DOHH2 (cell line): ENCODE measurements at regions not wholly inside any gene's neighbourhood (a gene's known extent, or its start where the extent isn't known, plus 50 kb on each side); places are given as distances from the start of the nearest gene placed in this dataset.

Experiments used
- H3F3A ChIP-seq: fragments of 200-600 bp; sonication (generic), shearing (Covaris generic); 2 replicates; pipeline ENCODE4 v1.6.0; 2016; ENCODE audit warnings: antibody characterized with exemption, mild to moderate bottlenecking; ENCODE audit not compliant: control insufficient read depth, insufficient read depth
- H3K27ac ChIP-seq: fragments of 200-600 bp; sonication (generic); 2 replicates; pipeline ENCODE4 v1.5.1; 2014; ENCODE audit warnings: low read depth, mild to moderate bottlenecking, low read length, moderate library complexity
- H3K27me3 ChIP-seq: fragments of 200-600 bp; sonication (generic); 2 replicates; pipeline ENCODE4 v1.6.1; 2014; ENCODE audit warnings: mild to moderate bottlenecking, low read length, mixed read lengths; ENCODE audit not compliant: control insufficient read depth
- H3K36me3 ChIP-seq: fragments of 200-600 bp; sonication (generic); 2 replicates; pipeline ENCODE4 v1.6.1; 2014; ENCODE audit warnings: mild to moderate bottlenecking, low read length, moderate library complexity, mixed read lengths; ENCODE audit not compliant: control insufficient read depth
- H3K4me1 ChIP-seq: fragments of 200-600 bp; sonication (generic); 2 replicates; pipeline ENCODE4 v1.6.1; 2014; ENCODE audit warnings: mild to moderate bottlenecking, low read length, mixed read lengths; ENCODE audit not compliant: control insufficient read depth
- H3K4me2 ChIP-seq: fragments of 200-600 bp; sonication (generic); 2 replicates; pipeline ENCODE4 v1.6.0; 2014; ENCODE audit warnings: mild to moderate bottlenecking, low read length, moderate library complexity
- H3K4me3 ChIP-seq: fragments of 200-600 bp; sonication (generic); 2 replicates; pipeline ENCODE4 v1.5.1; 2014; ENCODE audit warnings: mild to moderate bottlenecking, low read length, mixed read lengths
- H3K79me2 ChIP-seq: fragments of 200-600 bp; sonication (generic); 2 replicates; pipeline ENCODE4 v1.6.1; 2014; ENCODE audit warnings: mild to moderate bottlenecking, low read length, mixed read lengths; ENCODE audit not compliant: control insufficient read depth
- H3K9me2 ChIP-seq: fragments of 200-600 bp; sonication (generic); replicated peaks from 2 replicates; pipeline ENCODE4 v1.6.1; 2014; ENCODE audit warnings: mild to moderate bottlenecking, low read length, mixed read lengths; ENCODE audit not compliant: control insufficient read depth
- H3K9me3 ChIP-seq: fragments of 200-600 bp; sonication (generic); 2 replicates; pipeline ENCODE4 v1.6.1; 2014; ENCODE audit warnings: antibody characterized with exemption, low read length, mixed read lengths; ENCODE audit not compliant: control insufficient read depth, insufficient read depth
- H4K20me1 ChIP-seq: fragments of 200-600 bp; sonication (generic); 2 replicates; pipeline ENCODE4 v1.6.0; 2014; ENCODE audit warnings: low read depth, mild to moderate bottlenecking, antibody characterized with exemption, low read length, moderate library complexity; ENCODE audit not compliant: control insufficient read depth, insufficient read depth
- EZH2phosphoT487 ChIP-seq: fragments of 200-600 bp; sonication (generic); IDR thresholded peaks from 2 replicates; pipeline ENCODE4 v1.6.1; 2017; ENCODE audit warnings: borderline replicate concordance, mild to moderate bottlenecking, antibody characterized with exemption, low read length, moderate library complexity, mixed read lengths
- TF ChIP-seq, protein P1 (sequence below): fragments of 200-600 bp; sonication (generic); IDR thresholded peaks from one replicate; pipeline ENCODE4 v1.5.1; 2014; ENCODE audit warnings: antibody characterized with exemption, mild to moderate bottlenecking, low read depth, low read length; ENCODE audit not compliant: poor library complexity, severe bottlenecking

DNA sequence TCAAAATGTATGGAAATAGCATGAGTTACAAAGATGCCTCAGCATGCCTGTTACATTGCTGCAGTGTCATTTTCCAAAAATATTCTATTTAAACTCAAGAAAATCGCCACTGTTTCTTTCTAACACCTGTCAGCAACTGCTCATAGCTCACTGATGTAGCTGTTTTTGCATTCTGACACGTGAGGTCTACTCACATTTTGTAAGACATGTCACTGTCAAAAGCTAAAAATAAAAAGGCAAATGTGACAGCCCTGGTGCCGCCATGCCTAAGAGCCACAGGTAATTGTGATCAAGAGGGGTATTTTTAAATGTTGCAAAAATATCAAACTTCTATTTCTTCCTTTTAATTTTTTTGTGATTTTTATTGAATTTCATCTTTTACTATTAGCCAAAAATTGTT is 556.2 kb upstream of the TMPRSS15 start:
- Histone ChIP-seq H3K27me3 (no peaks in the 10 kb centered on the region), H3F3A (no peaks in the 10 kb centered on the region), H3K4me3 (no peak overlapping the region), H3K36me3 (no peaks in the 10 kb centered on the region), H4K20me1 (no peaks in the 10 kb centered on the region), H3K79me2 (no peaks in the 10 kb centered on the region), H3K27ac (no peak overlapping the region), H3K9me2 (no peaks in the 10 kb centered on the region), H3K4me2 (no peak overlapping the region), H3K9me3 (no peaks in the 10 kb centered on the region), H3K4me1 (no peaks in the 10 kb centered on the region)
- TF ChIP-seq, protein P1, sequence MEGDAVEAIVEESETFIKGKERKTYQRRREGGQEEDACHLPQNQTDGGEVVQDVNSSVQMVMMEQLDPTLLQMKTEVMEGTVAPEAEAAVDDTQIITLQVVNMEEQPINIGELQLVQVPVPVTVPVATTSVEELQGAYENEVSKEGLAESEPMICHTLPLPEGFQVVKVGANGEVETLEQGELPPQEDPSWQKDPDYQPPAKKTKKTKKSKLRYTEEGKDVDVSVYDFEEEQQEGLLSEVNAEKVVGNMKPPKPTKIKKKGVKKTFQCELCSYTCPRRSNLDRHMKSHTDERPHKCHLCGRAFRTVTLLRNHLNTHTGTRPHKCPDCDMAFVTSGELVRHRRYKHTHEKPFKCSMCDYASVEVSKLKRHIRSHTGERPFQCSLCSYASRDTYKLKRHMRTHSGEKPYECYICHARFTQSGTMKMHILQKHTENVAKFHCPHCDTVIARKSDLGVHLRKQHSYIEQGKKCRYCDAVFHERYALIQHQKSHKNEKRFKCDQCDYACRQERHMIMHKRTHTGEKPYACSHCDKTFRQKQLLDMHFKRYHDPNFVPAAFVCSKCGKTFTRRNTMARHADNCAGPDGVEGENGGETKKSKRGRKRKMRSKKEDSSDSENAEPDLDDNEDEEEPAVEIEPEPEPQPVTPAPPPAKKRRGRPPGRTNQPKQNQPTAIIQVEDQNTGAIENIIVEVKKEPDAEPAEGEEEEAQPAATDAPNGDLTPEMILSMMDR, result no peak
- no peak for TF ChIP-seq EZH2phosphoT487

DNA sequence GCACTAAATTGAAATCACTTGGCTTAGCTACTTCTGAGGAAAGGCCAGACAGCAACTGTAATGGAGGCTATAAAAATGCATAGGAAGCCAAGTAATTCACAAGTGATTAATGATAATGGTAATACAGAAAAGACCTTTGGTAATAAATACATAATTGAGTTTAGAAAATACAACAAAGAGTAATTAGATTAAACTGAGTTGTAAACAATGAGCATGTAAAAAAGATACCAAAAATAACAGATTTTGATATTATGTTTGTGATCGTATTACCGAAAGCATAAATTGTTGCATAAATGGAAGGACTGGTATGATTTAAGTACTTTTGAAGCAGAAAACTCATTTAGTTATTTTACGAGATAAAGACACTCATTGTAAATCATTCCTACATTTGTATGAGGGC is 556.7 kb upstream of the TMPRSS15 start:
- H3K9me3 ChIP-seq, result no peaks in the 10 kb centered on the region
- H3K4me1 ChIP-seq, result no peaks in the 10 kb centered on the region
- TF ChIP-seq, protein P1, result no peak
- no peak for TF ChIP-seq EZH2phosphoT487
- H3K36me3 ChIP-seq, result no peaks in the 10 kb centered on the region
- no peaks in the 10 kb centered on the region for H3K79me2 ChIP-seq
- H3K4me2 ChIP-seq, result no peak overlapping the region
- no peaks in the 10 kb centered on the region for H3F3A ChIP-seq
- no peak overlapping the region for H3K4me3 ChIP-seq
- no peak overlapping the region for H3K27ac ChIP-seq
- H3K9me2 ChIP-seq, result no peaks in the 10 kb centered on the region
- H3K27me3 ChIP-seq, result no peaks in the 10 kb centered on the region
- H4K20me1 ChIP-seq, result no peaks in the 10 kb centered on the region

DNA sequence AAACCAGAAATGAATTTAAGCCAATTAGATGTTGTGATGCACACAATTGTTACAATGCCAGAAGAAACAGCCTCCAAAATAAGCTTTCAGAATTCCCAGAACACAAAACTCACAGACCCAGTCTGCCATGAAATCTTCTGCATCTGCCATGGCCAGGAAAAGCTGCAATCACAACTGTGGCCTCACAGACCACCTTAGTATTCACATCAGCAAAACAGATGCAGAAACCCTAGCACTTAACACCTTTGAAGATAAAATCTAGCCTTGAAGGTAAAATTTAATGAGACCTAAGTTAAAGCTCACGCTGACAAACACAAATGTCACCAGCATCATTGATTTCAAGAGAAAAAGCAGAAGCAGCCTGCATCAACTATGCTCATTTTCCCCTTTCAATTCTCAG is 566.8 kb upstream of the TMPRSS15 start:
- TF ChIP-seq, protein P1, result no peak
- no peak for TF ChIP-seq EZH2phosphoT487
- Histone ChIP-seq H3K4me1 (no peaks in the 10 kb centered on the region), H3K4me2 (no peak overlapping the region), H3K9me3 (no peaks in the 10 kb centered on the region), H3K27me3 (no peaks in the 10 kb centered on the region), H3K79me2 (no peaks in the 10 kb centered on the region), H3K36me3 (no peaks in the 10 kb centered on the region), H3F3A (no peaks in the 10 kb centered on the region), H3K4me3 (no peak overlapping the region), H4K20me1 (no peaks in the 10 kb centered on the region), H3K9me2 (no peaks in the 10 kb centered on the region), H3K27ac (no peak overlapping the region)

DNA sequence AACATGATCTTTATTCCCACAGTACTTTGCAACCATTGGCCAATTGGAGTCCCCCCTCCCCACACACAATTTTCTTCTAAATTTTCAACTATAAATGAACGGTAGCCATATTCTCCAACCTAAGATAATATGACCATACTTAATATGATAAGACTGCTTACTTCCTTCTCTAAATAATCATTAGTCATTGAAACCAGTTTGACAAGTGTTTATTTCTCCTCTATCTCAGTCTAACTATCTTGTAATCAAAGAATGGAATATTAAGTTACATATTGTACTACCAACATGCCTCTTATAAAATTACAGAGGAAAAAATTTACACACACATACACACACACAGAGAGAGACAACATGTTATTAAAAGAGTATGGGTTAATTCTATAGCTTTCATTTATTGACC is 567.4 kb upstream of the TMPRSS15 start:
- Histone ChIP-seq H4K20me1 (no peaks in the 10 kb centered on the region), H3K9me2 (no peaks in the 10 kb centered on the region), H3K4me3 (no peak overlapping the region), H3K27ac (no peak overlapping the region), H3K79me2 (no peaks in the 10 kb centered on the region), H3K27me3 (no peaks in the 10 kb centered on the region), H3K4me2 (no peak overlapping the region), H3K4me1 (no peaks in the 10 kb centered on the region), H3K36me3 (no peaks in the 10 kb centered on the region), H3F3A (no peaks in the 10 kb centered on the region), H3K9me3 (no peaks in the 10 kb centered on the region)
- TF ChIP-seq, protein P1, result no peak
- TF ChIP-seq EZH2phosphoT487, result no peak
